Lower leg skin (tissue), 4 donors: ENCODE measurements at regions not wholly inside any gene's neighbourhood (a gene's known extent, or its start where the extent isn't known, plus 50 kb on each side); places are given as distances from the start of the nearest gene placed in this dataset.

ENCODE experiments used
- DNase-seq, 2 donors: peaks; one replicate each; pipeline ENCODE4 v3.0.0-alpha.2; 2019; ENCODE audit warnings: low spot score in 2 of 2
- H3K4me3 ChIP-seq: fragments of 200-600 bp; sonication (generic); 2 replicates; pipeline ENCODE4 v1.5.1; 2017; ENCODE audit warnings: mild to moderate bottlenecking, low read depth; ENCODE audit not compliant: poor library complexity, severe bottlenecking
- CTCF ChIP-seq, 3 donors: fragments of 450-650 bp; IDR thresholded peaks; one replicate each; pipeline ENCODE4 v1.5.1; 2016; ENCODE audit warnings: antibody characterized with exemption in 3 of 3, mild to moderate bottlenecking in 3 of 3, moderate library complexity in 2 of 3
- POLR2A ChIP-seq, 2 donors: fragments of 450-650 bp; IDR thresholded peaks; one replicate each; pipeline ENCODE4 v1.6.1; 2016 to 2017; ENCODE audit warnings: antibody characterized with exemption in 2 of 2, mild to moderate bottlenecking in 1 of 2, moderate library complexity in 1 of 2
- WGBS, 2 donors: methylation state at CpG; one replicate each; pipeline ENCODE4 v1.1.5; 2018; 5-methylcytosine and 5-hydroxymethylcytosine counted together
- intact Hi-C: fragments of 100-400 bp; cut with DNase I; formaldehyde crosslinking; loops from one replicate; pipeline ENCODE4 v1.15.0; 2023; ENCODE audit warnings: low total_unique reads

- no peak for TF ChIP-seq POLR2A (IDR thresholded peaks at IDR 0.05)
- TF ChIP-seq CTCF (IDR thresholded peaks at IDR 0.05): no peak
- DNase-seq: no peak
- WGBS, 2 donors: 90% methylated on average over 5 of the region's 5 CpGs
- no peak overlapping the region for H3K4me3 ChIP-seq
- intact Hi-C loops: no loop called here
Observed at GRCh38 chr16:87174061-87174460, 143.1 kb downstream of the C16orf95 start.

- WGBS, 2 donors: 94 to 96% methylated on average over 7 of the region's 7 CpGs
- DNase-seq: no peak
- intact Hi-C loops: no loop called here
- H3K4me3 ChIP-seq: no peak overlapping the region
- TF ChIP-seq POLR2A (IDR thresholded peaks at IDR 0.05): no peak
- no peak for TF ChIP-seq CTCF (IDR thresholded peaks at IDR 0.05)
Observed at GRCh38 chr16:87176735-87177134, 140.5 kb downstream of the C16orf95 start.

- intact Hi-C loops: no loop called here
- TF ChIP-seq POLR2A (IDR thresholded peaks at IDR 0.05) (no peak), CTCF (IDR thresholded peaks at IDR 0.05) (no peak)
- H3K4me3 ChIP-seq: no peak overlapping the region
- no peak for DNase-seq
- WGBS, 2 donors: 39 to 48% methylated on average over 14 to 15 of the region's 15 CpGs
Observed at GRCh38 chr16:87177673-87178072, 139.5 kb downstream of the C16orf95 start.

GRCh38 chr16:87178177-87178863 is 138.9 kb downstream of the C16orf95 start:
- no peak for DNase-seq
- TF ChIP-seq CTCF (IDR thresholded peaks at IDR 0.05) (no peak), POLR2A (IDR thresholded peaks at IDR 0.05) (no peak)
- WGBS, 2 donors: 43 to 44% methylated on average over 13 to 14 of the region's 14 CpGs
- intact Hi-C loops: no loop called here
- H3K4me3 ChIP-seq: no peak overlapping the region

GRCh38 chr16:87178977-87179376 is 138.2 kb downstream of the C16orf95 start:
- DNase-seq: no peak
- TF ChIP-seq CTCF (IDR thresholded peaks at IDR 0.05) (no peak), POLR2A (IDR thresholded peaks at IDR 0.05) (no peak)
- no peak overlapping the region for H3K4me3 ChIP-seq
- intact Hi-C loops: no loop called here
- 12 to 37% methylated on average over 3 to 9 of the region's 9 CpGs for WGBS, 2 donors

GRCh38 chr16:87180069-87180468 is 137.1 kb downstream of the C16orf95 start:
- intact Hi-C loops: no loop called here
- TF ChIP-seq CTCF (IDR thresholded peaks at IDR 0.05): no peak
- no peak for TF ChIP-seq POLR2A (IDR thresholded peaks at IDR 0.05)
- no peak for DNase-seq
- H3K4me3 ChIP-seq: no peak overlapping the region
- WGBS, 2 donors: 76 to 90% methylated on average over 6 of the region's 6 CpGs
